Astrocyte (in vitro differentiated cells and primary cell): ENCODE measurements at regions not wholly inside any gene's neighbourhood (a gene's known extent, or its start where the extent isn't known, plus 50 kb on each side); places are given as distances from the start of the nearest gene placed in this dataset.

Source experiments
- DNase-seq: peaks from one replicate; pipeline ENCODE4 v3.0.0-alpha.2; 2010; ENCODE audit warnings: low read depth
- FAIRE-seq: peaks from 2 replicates; lab custom pipeline; 2011; peaks lifted over from hg19 to GRCh38; lab: Jason Lieb, UNC
- H2AFZ ChIP-seq: 2 replicates; pipeline ENCODE4 v1.6.0; 2012; ENCODE audit warnings: low read depth, low read length, inconsistent platforms
- H3K27ac ChIP-seq: 2 replicates; pipeline ENCODE4 v1.5.1; 2011; ENCODE audit warnings: low read depth, low read length, inconsistent platforms
- H3K27me3 ChIP-seq: 2 replicates; pipeline ENCODE4 v1.6.0; 2011; ENCODE audit warnings: low read length, inconsistent platforms; ENCODE audit not compliant: insufficient read depth
- H3K36me3 ChIP-seq: 2 replicates; pipeline ENCODE4 v1.5.1; 2011; ENCODE audit warnings: low read length, inconsistent platforms; ENCODE audit not compliant: insufficient read depth
- H3K4me1 ChIP-seq: 2 replicates; pipeline ENCODE4 v1.5.1; 2011; ENCODE audit warnings: low read length, inconsistent platforms; ENCODE audit not compliant: insufficient read depth
- H3K4me2 ChIP-seq: 2 replicates; pipeline ENCODE4 v1.6.0; 2012; ENCODE audit warnings: low read length, inconsistent platforms
- H3K4me3 ChIP-seq: 2 replicates; pipeline ENCODE4 v1.5.1; 2011; ENCODE audit warnings: low read depth, mild to moderate bottlenecking, low read length, inconsistent platforms; ENCODE audit not compliant: insufficient read depth
- H3K79me2 ChIP-seq: 2 replicates; pipeline ENCODE4 v1.6.0; 2012; ENCODE audit warnings: mild to moderate bottlenecking, low read length, inconsistent platforms; ENCODE audit not compliant: insufficient read depth
- H3K9ac ChIP-seq: 2 replicates; pipeline ENCODE4 v1.6.0; 2012; ENCODE audit warnings: mild to moderate bottlenecking, low read length, inconsistent platforms
- H3K9me3 ChIP-seq: 2 replicates; pipeline ENCODE4 v1.5.1; 2012; ENCODE audit warnings: low read depth, mild to moderate bottlenecking, low read length, inconsistent platforms; ENCODE audit not compliant: insufficient read depth
- H4K20me1 ChIP-seq: 2 replicates; pipeline ENCODE4 v1.6.0; 2012; ENCODE audit warnings: low read length, inconsistent platforms; ENCODE audit not compliant: insufficient read depth
- H3K27ac Mint-ChIP-seq: one replicate; pipeline ENCODE4 v1.8.0; 2021; ENCODE audit warnings: mild to moderate bottlenecking, mixed read lengths; ENCODE audit not compliant: unreplicated experiment
- H3K27me3 Mint-ChIP-seq: one replicate; pipeline ENCODE4 v1.8.0; 2021; ENCODE audit warnings: low read depth, mixed read lengths; ENCODE audit not compliant: unreplicated experiment
- H3K36me3 Mint-ChIP-seq: one replicate; pipeline ENCODE4 v1.8.0; 2021; ENCODE audit warnings: low read depth, mixed read lengths; ENCODE audit not compliant: unreplicated experiment
- H3K4me1 Mint-ChIP-seq: one replicate; pipeline ENCODE4 v1.8.0; 2021; ENCODE audit warnings: low read depth, mixed read lengths; ENCODE audit not compliant: unreplicated experiment
- H3K4me3 Mint-ChIP-seq: one replicate; pipeline ENCODE4 v1.8.0; 2021; ENCODE audit warnings: mild to moderate bottlenecking, moderate library complexity, mixed read lengths; ENCODE audit not compliant: unreplicated experiment
- H3K9me3 Mint-ChIP-seq: one replicate; pipeline ENCODE4 v1.8.0; 2021; ENCODE audit warnings: mild to moderate bottlenecking, mixed read lengths; ENCODE audit not compliant: unreplicated experiment
- CTCF ChIP-seq: IDR thresholded peaks from 2 replicates; pipeline ENCODE4 v1.5.1; 2011; ENCODE audit warnings: low read depth, mild to moderate bottlenecking, inconsistent platforms, low read length, moderate library complexity; ENCODE audit not compliant: insufficient read depth
- EZH2 ChIP-seq: IDR thresholded peaks from 2 replicates; pipeline ENCODE4 v1.6.1; 2012; ENCODE audit warnings: mild to moderate bottlenecking, low read length, inconsistent platforms; ENCODE audit not compliant: insufficient read depth

GRCh38 chr18:73986711-73987110, 160.9 kb downstream of the FBXO15 start:
- H3K79me2 ChIP-seq = no peaks in the 10 kb centered on the region
- no peaks in the 10 kb centered on the region for H3K36me3 ChIP-seq
- DNase-seq = no peak
- H3K4me1 ChIP-seq = no peaks in the 10 kb centered on the region
- H3K9me3 ChIP-seq = no peaks in the 10 kb centered on the region
- no peaks in the 10 kb centered on the region for H3K4me1 Mint-ChIP-seq
- no peak overlapping the region for H3K9ac ChIP-seq
- peak overlapping the region; percentile 63 for H3K27ac ChIP-seq
- no peaks in the 10 kb centered on the region for H3K27me3 ChIP-seq
- H4K20me1 ChIP-seq = no peaks in the 10 kb centered on the region
- no peak overlapping the region for H2AFZ ChIP-seq
- H3K4me2 ChIP-seq = peak overlapping the region; percentile 36
- H3K36me3 Mint-ChIP-seq = no peaks in the 10 kb centered on the region
- H3K27ac Mint-ChIP-seq = no peak overlapping the region
- FAIRE-seq = no peak
- peaks cover 2% of the 10 kb centered on the region for H3K27me3 Mint-ChIP-seq
- no peak overlapping the region for H3K4me3 Mint-ChIP-seq
- no peak overlapping the region for H3K4me3 ChIP-seq
- TF ChIP-seq EZH2 (no peak), CTCF (no peak)
- H3K9me3 Mint-ChIP-seq = peaks cover 13% of the 10 kb centered on the region

GRCh38 chr18:73985855-73986625, 161.6 kb downstream of the FBXO15 start:
- H3K27me3 Mint-ChIP-seq = peaks cover 2% of the 10 kb centered on the region

More at GRCh38 chr18:73985855-73986625, 161.6 kb downstream of the FBXO15 start:
- no peak for DNase-seq
- Histone ChIP-seq H3K27me3 (no peaks in the 10 kb centered on the region), H3K79me2 (no peaks in the 10 kb centered on the region), H3K4me1 (no peaks in the 10 kb centered on the region), H3K27ac (peak overlapping the region; percentile 63), H2AFZ (no peak overlapping the region), H3K9ac (no peak overlapping the region), H3K9me3 (no peaks in the 10 kb centered on the region), H3K4me2 (peak overlapping the region; percentile 36), H3K36me3 (no peaks in the 10 kb centered on the region), H3K4me3 (no peak overlapping the region), H4K20me1 (no peaks in the 10 kb centered on the region)
- TF ChIP-seq EZH2 (no peak), CTCF (no peak)
- Mint-ChIP-seq H3K36me3 (no peaks in the 10 kb centered on the region), H3K4me1 (no peaks in the 10 kb centered on the region), H3K27ac (no peak overlapping the region), H3K9me3 (peaks cover 13% of the 10 kb centered on the region), H3K4me3 (no peak overlapping the region)
- no peak for FAIRE-seq
